ENCODE measurements at regions not wholly inside any gene's neighbourhood (a gene's known extent, or its start where the extent isn't known, plus 50 kb on each side); places are given as distances from the start of the nearest gene placed in this dataset.

GRCh38 chr4:144209491-144209890 is 69.0 kb upstream of the GYPA start:
- no peaks in the 10 kb centered on the region for H3K27me3 ChIP-seq
- no peaks in the 10 kb centered on the region for H3K4me1 ChIP-seq
- no peak for TF ChIP-seq POLR2A (IDR thresholded peaks at IDR 0.05)
- no peak for TF ChIP-seq CTCF (IDR thresholded peaks at IDR 0.05)
- DNase-seq (no peak), ATAC-seq (no peak)
- 56 to 61% methylated on average over 4 of the region's 4 CpGs for WGBS, 2 donors
- no peak overlapping the region for H3K4me3 ChIP-seq
- no peak overlapping the region for H3K27ac ChIP-seq
- no peaks in the 10 kb centered on the region for H3K36me3 ChIP-seq (replicated peaks in 1 of 2; ENCODE audit: insufficient read depth in 1 of 2, low read depth in 2 of 2)
- intact Hi-C loops (cut with DNase I), result no loop called here
- no peaks in the 10 kb centered on the region for H3K9me3 ChIP-seq

- no peak for ATAC-seq
- intact Hi-C loops (cut with DNase I), result no loop called here
- Histone ChIP-seq H3K36me3 (replicated peaks in 1 of 2; ENCODE audit: insufficient read depth in 1 of 2, low read depth in 2 of 2) (no peaks in the 10 kb centered on the region), H3K4me1 (no peaks in the 10 kb centered on the region), H3K9me3 (no peaks in the 10 kb centered on the region), H3K4me3 (no peak overlapping the region), H3K27me3 (no peaks in the 10 kb centered on the region), H3K27ac (no peak overlapping the region)
- DNase-seq, result no peak
- 82 to 83% methylated on average over 4 of the region's 4 CpGs for WGBS, 2 donors
- TF ChIP-seq CTCF (IDR thresholded peaks at IDR 0.05), result no peak
- no peak for TF ChIP-seq POLR2A (IDR thresholded peaks at IDR 0.05)
Observed at GRCh38 chr4:144213371-144213770, 72.9 kb upstream of the GYPA start.

GRCh38 chr4:144223149-144223548 is 82.6 kb upstream of the GYPA start:
- TF ChIP-seq CTCF (IDR thresholded peaks at IDR 0.05), result no peak
- TF ChIP-seq POLR2A (IDR thresholded peaks at IDR 0.05), result no peak
- DNase-seq (no peak), ATAC-seq (no peak)
- no peak overlapping the region for H3K4me3 ChIP-seq
- H3K36me3 ChIP-seq (replicated peaks in 1 of 2; ENCODE audit: insufficient read depth in 1 of 2, low read depth in 2 of 2), result no peaks in the 10 kb centered on the region
- H3K9me3 ChIP-seq, result no peaks in the 10 kb centered on the region
- intact Hi-C loops (cut with DNase I), result no loop called here
- 82 to 96% methylated on average over 1 of the region's 1 CpG for WGBS, 2 donors
- no peaks in the 10 kb centered on the region for H3K4me1 ChIP-seq
- H3K27ac ChIP-seq, result no peak overlapping the region
- no peaks in the 10 kb centered on the region for H3K27me3 ChIP-seq

GRCh38 chr4:144223661-144224060 is 83.1 kb upstream of the GYPA start:
- 74 to 84% methylated on average over 2 of the region's 2 CpGs for WGBS, 2 donors
- no peaks in the 10 kb centered on the region for H3K36me3 ChIP-seq (replicated peaks in 1 of 2; ENCODE audit: insufficient read depth in 1 of 2, low read depth in 2 of 2)
- no peaks in the 10 kb centered on the region for H3K9me3 ChIP-seq
- no peaks in the 10 kb centered on the region for H3K4me1 ChIP-seq
- DNase-seq (no peak), ATAC-seq (no peak)
- H3K4me3 ChIP-seq, result no peak overlapping the region
- H3K27ac ChIP-seq, result no peak overlapping the region
- no peaks in the 10 kb centered on the region for H3K27me3 ChIP-seq
- TF ChIP-seq POLR2A (IDR thresholded peaks at IDR 0.05), result no peak
- TF ChIP-seq CTCF (IDR thresholded peaks at IDR 0.05), result no peak
- intact Hi-C loops (cut with DNase I), result no loop called here

GRCh38 chr4:144259285-144259684 is 118.8 kb upstream of the GYPA start:
- DNase-seq (no peak), ATAC-seq (no peak)
- H3K4me3 ChIP-seq, result no peak overlapping the region
- no peaks in the 10 kb centered on the region for H3K4me1 ChIP-seq
- no peaks in the 10 kb centered on the region for H3K9me3 ChIP-seq
- 86 to 87% methylated on average over 1 of the region's 1 CpG for WGBS, 2 donors
- no peaks in the 10 kb centered on the region for H3K36me3 ChIP-seq (replicated peaks in 1 of 2; ENCODE audit: insufficient read depth in 1 of 2, low read depth in 2 of 2)
- no peak overlapping the region for H3K27ac ChIP-seq
- TF ChIP-seq CTCF (IDR thresholded peaks at IDR 0.05) (no peak), POLR2A (IDR thresholded peaks at IDR 0.05) (no peak)
- intact Hi-C loops (cut with DNase I), result no loop called here
- H3K27me3 ChIP-seq, result no peaks in the 10 kb centered on the region

All from body of pancreas (tissue), 4 donors.